T-helper 17 cell (primary cell): ENCODE measurements at regions not wholly inside any gene's neighbourhood (a gene's known extent, or its start where the extent isn't known, plus 50 kb on each side); places are given as distances from the start of the nearest gene placed in this dataset.
"Not testable (repeated sequence)": the region's sequence is repeated elsewhere in the genome, so short reads cannot be mapped to it uniquely, and the experiment has no call there.

Experiments
- ATAC-seq: fragments of 150-1000 bp; cut with Tn5 transposase; 2 replicates; pipeline ENCODE4 v1.10.0; 2021; ENCODE audit warnings: mild to moderate bottlenecking, moderate library complexity
- DNase-seq, 3 donors: peaks; one replicate each; pipeline versions ENCODE4 v3.0.0 to v3.0.0-alpha.2; 2020 to 2021
- H3K9me3 ChIP-seq: one replicate; pipeline ENCODE4 v1.7.0; 2013; ENCODE audit warnings: low read length, mild to moderate bottlenecking; ENCODE audit not compliant: control insufficient read depth, poor library complexity, severe bottlenecking
- H3K27ac Mint-ChIP-seq: one replicate; pipeline ENCODE4 v1.8.0; 2022; ENCODE audit warnings: mild to moderate bottlenecking, moderate library complexity, mixed read lengths
- H3K27me3 Mint-ChIP-seq: one replicate; pipeline ENCODE4 v1.8.0; 2022; ENCODE audit warnings: mixed read lengths
- H3K36me3 Mint-ChIP-seq: one replicate; pipeline ENCODE4 v1.8.0; 2022; ENCODE audit warnings: low read depth, mixed read lengths
- H3K4me1 Mint-ChIP-seq: one replicate; pipeline ENCODE4 v1.8.0; 2022; ENCODE audit warnings: mild to moderate bottlenecking, mixed read lengths
- H3K4me3 Mint-ChIP-seq: one replicate; pipeline ENCODE4 v1.8.0; 2022; ENCODE audit warnings: mild to moderate bottlenecking, moderate library complexity, mixed read lengths

DNA sequence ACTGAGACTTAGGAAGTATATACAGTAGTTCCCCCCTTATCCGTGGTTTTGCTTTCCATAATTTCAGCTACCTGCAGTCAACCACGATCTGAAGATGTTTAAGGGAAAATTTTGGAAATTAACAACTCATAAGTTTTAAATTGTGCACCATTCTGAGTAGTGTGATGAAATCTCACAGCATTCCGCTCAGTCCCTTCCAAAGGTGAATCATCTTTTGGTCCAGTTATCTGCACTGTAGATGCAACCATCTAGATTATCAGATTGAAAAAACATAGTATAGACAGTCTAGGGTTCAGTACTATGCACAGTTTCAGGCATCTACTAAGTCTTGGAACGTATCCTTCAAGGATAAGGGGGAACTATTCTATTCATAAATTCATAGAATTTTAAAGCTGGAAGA is 109.0 kb downstream of the ANXA3 start:
- Mint-ChIP-seq H3K27ac (no peak overlapping the region), H3K27me3 (peaks cover 14% of the 10 kb centered on the region), H3K4me1 (peaks cover 28% of the 10 kb centered on the region), H3K36me3 (peaks cover 6% of the 10 kb centered on the region), H3K4me3 (no peak overlapping the region)
- no peaks in the 10 kb centered on the region for H3K9me3 ChIP-seq
- ATAC-seq (no peak), DNase-seq (no peak)

DNA sequence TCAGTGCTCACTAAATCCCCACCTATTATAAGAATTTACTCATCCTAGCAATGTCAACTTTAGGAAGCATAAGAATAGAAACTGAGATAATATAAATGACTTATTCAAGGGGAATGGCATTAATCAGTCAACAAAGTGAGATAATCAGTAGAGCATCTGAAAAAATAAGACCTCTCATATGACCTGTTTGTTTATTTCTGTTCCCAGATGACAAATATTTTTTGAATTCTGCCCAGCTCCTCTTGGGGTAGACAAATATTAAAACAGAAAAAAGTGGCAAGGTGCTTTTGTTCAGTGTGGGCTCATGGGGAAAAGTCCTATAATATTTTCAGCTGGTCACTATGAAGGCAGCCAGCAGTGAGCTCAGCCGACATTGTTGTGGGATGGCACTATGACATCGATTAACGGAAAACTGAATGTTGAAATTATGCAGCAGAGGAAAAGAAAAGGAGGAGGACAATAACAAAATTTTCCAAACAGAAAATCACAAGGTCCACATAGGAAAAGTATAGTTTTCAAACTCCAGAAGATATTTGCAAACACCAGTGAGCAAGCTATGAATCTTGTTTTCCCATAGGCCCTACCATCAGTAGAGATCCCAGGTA is 109.6 kb downstream of the ANXA3 start:
- Mint-ChIP-seq H3K27ac (no peak overlapping the region), H3K4me1 (peaks cover 28% of the 10 kb centered on the region), H3K27me3 (peaks cover 14% of the 10 kb centered on the region), H3K4me3 (no peak overlapping the region), H3K36me3 (peaks cover 6% of the 10 kb centered on the region)
- no peaks in the 10 kb centered on the region for H3K9me3 ChIP-seq
- DNase-seq = no peak
- no peak for ATAC-seq

DNA sequence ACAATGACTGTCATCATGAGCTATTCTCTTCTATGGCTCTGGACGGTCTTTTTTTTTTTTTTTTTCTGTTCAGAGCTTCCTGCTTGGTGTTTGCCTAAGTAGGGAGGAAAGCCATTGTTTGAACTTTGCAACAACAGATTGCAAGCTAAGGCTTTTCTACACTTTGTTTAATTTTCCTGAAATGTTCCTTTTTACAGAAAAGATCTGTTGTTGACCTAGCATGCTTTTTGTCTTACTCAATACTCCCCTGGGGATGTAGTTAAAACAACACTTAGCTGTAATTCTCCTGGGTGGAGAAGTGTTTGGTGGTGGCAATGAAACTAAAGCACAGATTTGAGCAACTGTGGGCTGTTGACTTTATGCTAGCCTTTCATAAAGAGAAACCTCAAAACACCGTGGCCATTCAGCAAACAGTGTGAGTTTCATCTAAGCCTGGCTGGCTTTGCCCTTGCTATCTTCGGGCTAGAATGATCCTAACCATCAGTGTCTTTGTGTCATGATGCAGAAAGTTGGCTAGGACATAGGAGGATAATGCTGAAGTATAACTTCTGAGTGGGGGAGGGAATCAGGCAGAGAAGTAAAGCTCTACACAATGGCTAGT is 110.5 kb downstream of the ANXA3 start:
- peaks cover 14% of the 10 kb centered on the region for H3K27me3 Mint-ChIP-seq
- no peak overlapping the region for H3K4me3 Mint-ChIP-seq
- H3K4me1 Mint-ChIP-seq = peaks cover 28% of the 10 kb centered on the region
- H3K27ac Mint-ChIP-seq = no peak overlapping the region
- DNase-seq (no peak), ATAC-seq (no peak)
- peaks cover 6% of the 10 kb centered on the region for H3K36me3 Mint-ChIP-seq
- H3K9me3 ChIP-seq = no peaks in the 10 kb centered on the region

DNA sequence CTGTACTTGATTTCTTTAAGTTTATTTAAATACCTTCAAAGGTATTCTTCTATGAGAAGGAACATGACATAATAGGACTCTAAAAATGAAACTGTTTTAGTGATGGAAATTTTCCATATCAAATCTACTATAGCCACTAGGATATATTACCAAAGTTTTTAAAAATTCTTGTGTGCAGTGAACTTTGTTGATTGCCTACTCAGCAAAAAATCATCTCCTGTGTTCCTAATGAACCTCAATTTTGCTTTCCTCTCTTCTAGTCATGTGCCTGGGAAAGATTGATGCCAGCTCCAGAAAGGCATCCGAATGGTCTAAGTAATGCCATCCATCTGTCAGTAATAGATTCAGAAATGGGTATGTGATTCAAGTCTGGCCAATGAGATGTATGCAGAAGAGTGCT is 111.1 kb downstream of the ANXA3 start:
- Mint-ChIP-seq H3K27ac (no peak overlapping the region), H3K36me3 (peaks cover 6% of the 10 kb centered on the region), H3K27me3 (peaks cover 14% of the 10 kb centered on the region), H3K4me1 (peaks cover 23% of the 10 kb centered on the region), H3K4me3 (no peak overlapping the region)
- H3K9me3 ChIP-seq = no peaks in the 10 kb centered on the region
- ATAC-seq = no peak
- DNase-seq = no peak

DNA sequence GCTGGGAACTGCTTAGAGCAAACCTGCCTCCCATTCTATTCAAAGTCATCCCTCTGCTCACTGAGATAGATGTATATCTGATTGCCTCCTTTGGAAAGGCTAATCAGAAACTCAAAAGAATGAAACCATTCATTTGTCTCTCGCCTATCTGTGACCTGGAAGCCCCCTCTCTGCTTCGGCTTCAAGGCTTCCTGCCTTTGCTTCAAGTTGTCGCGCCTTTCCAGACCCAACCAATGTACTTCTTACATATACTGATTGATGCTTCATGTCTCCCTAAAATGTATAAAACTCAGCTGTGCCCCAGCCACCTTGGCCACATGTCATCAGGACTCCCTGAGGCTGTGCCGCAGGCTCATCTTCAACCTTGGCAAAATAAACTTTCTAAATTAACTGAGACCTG is 111.9 kb upstream of the BMP2K start:
- H3K4me1 Mint-ChIP-seq, H3K4me3 Mint-ChIP-seq, ATAC-seq, H3K27ac Mint-ChIP-seq, H3K36me3 Mint-ChIP-seq, H3K9me3 ChIP-seq, DNase-seq: not testable (repeated sequence)
- H3K27me3 Mint-ChIP-seq = peaks cover 14% of the 10 kb centered on the region

DNA sequence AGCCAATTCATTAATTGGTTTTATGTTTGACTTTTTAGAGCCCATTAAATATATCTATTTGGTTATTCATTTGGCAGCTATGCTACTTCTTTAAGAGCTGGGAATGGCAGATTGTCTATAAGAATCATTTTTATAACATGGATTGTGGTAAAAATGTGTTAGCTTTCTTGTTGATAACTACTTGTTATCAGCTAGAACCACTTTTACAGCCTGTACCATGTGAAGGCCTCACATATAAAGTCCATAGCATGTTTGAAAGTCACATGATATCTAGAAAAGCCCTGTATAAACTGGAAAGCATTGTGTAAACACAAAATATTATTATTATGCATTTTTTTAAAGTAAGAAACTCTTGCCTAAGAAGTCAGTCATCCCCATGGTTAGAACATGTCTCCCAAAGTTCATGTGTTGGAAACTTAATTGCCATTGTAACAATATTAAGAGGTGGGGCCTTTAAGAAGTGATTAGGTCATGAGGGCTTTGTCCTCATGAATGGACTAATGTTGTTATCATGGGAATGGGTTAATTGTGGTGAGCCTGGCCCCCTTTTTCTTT is 110.9 kb upstream of the BMP2K start:
- Mint-ChIP-seq H3K36me3 (peaks cover 6% of the 10 kb centered on the region), H3K27ac (no peak overlapping the region), H3K4me3 (no peak overlapping the region), H3K27me3 (peaks cover 14% of the 10 kb centered on the region), H3K4me1 (peaks cover 9% of the 10 kb centered on the region)
- DNase-seq (no peak), ATAC-seq (no peak)
- H3K9me3 ChIP-seq = no peaks in the 10 kb centered on the region

DNA sequence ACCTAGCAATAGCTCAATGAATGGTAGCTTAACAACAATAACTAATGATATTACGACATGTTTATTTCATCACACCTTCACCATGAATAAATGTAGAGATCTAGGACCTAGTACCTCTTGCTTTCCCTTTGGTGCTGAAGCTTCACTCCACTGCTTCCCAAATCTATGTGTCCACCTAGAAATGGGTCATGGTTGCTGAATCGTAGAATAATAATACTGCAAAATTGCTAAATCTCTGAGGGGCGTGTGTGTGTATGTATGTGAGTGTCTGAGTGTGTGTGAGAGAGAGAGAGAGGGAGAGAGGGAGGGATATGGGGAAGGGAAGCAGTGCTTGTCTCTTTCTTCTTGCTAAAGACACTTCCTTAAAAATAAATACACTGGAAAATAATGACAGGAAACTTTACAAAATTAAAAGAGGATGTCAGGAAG is 109.3 kb upstream of the BMP2K start:
- ATAC-seq (no peak), DNase-seq (no peak)
- no peaks in the 10 kb centered on the region for H3K9me3 ChIP-seq
- peaks cover 9% of the 10 kb centered on the region for H3K4me1 Mint-ChIP-seq
- peaks cover 6% of the 10 kb centered on the region for H3K36me3 Mint-ChIP-seq
- no peak overlapping the region for H3K27ac Mint-ChIP-seq
- H3K27me3 Mint-ChIP-seq = peaks cover 9% of the 10 kb centered on the region
- no peak overlapping the region for H3K4me3 Mint-ChIP-seq

DNA sequence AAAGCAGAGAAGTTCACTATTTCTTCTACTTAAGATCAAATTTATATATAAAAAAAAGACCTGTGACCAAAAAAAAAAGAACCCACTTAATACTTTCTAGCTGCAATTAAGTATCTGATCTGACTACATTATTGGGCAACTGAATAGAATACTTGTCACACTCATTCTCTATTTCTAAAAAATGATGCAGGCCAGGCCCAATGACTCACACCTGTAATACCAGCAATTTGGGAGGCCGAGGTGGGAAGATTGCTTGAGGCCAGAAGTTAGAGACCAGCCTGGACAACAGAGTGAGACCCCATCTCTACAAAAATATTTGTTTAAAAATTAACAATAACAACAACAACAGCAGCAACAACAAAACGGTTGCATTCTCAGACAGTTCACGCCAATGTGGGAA is 108.8 kb upstream of the BMP2K start:
- no peak overlapping the region for H3K27ac Mint-ChIP-seq
- peaks cover 9% of the 10 kb centered on the region for H3K27me3 Mint-ChIP-seq
- peaks cover 5% of the 10 kb centered on the region for H3K4me1 Mint-ChIP-seq
- no peak overlapping the region for H3K4me3 Mint-ChIP-seq
- H3K9me3 ChIP-seq = no peaks in the 10 kb centered on the region
- peaks cover 6% of the 10 kb centered on the region for H3K36me3 Mint-ChIP-seq
- no peak for ATAC-seq
- no peak for DNase-seq

DNA sequence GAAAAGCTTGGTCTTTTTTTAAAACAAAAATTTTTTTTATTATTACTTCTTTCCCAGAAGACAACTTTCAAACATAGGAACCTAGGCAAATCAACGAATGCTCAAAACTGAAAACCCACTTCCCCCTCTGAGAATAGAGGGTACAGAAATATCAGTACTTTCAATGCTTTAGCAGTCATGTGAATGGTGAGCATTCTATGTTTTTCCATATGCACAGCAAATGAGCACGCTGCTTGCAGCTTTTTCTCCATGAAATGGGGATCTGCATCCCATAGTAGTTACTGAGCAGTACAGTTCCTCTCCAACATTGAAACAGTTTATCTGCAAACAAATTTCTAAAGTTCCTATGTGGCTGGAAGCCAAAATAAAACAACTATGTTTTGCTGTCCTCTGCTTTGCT is 108.4 kb upstream of the BMP2K start:
- H3K4me3 Mint-ChIP-seq = no peak overlapping the region
- peaks cover 13% of the 10 kb centered on the region for H3K27me3 Mint-ChIP-seq
- H3K9me3 ChIP-seq = no peaks in the 10 kb centered on the region
- DNase-seq = no peak
- no peak overlapping the region for H3K27ac Mint-ChIP-seq
- peaks cover 5% of the 10 kb centered on the region for H3K4me1 Mint-ChIP-seq
- no peak for ATAC-seq
- H3K36me3 Mint-ChIP-seq = peaks cover 6% of the 10 kb centered on the region

DNA sequence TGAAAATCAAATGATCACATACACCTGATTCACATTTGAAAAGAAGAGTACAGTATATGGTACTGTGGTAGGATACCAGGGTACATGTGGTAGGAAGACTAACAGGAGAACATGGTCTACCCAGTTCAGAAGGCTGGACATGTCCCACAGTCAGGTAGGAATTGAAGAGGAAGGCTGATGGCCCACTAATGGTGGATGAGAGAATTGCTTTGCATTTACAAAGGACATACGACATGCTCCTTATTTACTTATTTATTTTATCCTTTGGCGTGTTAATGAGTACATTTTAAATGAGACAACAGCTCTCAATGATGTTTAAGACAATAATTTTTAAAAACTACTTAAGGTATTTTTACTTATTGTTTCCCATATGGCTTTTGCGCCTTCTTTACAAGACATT is 106.7 kb upstream of the BMP2K start:
- peaks cover 10% of the 10 kb centered on the region for H3K27me3 Mint-ChIP-seq
- H3K4me3 Mint-ChIP-seq = no peak overlapping the region

DNA sequence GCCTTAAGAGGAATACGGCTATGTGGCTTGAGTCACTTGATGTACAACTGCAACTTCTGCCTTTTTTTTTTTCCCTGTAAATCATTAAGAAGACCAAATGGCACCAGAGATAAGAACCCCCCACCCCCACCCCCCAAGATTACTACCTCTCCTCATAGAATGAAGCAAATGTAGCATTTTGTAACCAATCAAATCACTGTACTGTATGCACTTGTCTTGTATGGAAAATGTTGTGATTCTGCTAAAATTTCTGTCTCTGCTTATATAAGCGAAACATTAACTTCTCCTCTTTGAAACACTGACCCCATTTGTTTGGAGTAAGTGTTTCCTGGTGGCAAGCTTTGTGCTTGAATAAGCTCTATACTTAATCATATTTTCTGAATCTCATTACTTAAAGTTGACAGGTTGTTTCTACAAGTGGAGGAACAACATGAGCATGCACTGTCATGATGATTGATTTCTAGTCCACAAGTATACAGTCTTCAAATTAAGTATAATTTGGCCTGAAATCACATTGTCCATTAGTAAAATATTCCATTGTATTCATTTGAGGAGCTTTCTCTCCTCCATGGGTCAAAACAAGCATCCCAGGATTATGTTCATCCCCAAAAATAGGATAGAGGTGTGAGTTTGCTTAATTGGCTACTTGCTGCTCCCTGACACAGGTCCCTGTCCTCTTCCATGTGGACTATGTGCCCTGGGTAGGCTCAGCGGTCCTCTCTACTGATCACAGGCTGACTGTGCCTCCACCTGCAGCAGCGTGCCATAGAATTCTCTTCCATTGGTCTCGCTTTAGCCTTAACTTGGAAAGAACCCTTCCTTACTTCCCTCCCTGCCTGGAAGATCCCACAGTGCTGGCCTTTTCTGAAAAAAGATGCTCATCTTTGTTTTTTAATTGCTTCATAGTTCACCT is 104.0 kb upstream of the BMP2K start:
- H3K27me3 Mint-ChIP-seq = peaks cover 7% of the 10 kb centered on the region

More for the DNA sequence above, 106.7 kb upstream of the BMP2K start:
- ATAC-seq = no peak
- DNase-seq = no peak
- Mint-ChIP-seq H3K36me3 (peaks cover under 1% of the 10 kb centered on the region), H3K4me1 (peaks cover 3% of the 10 kb centered on the region), H3K27ac (no peak overlapping the region)
- no peaks in the 10 kb centered on the region for H3K9me3 ChIP-seq

DNA sequence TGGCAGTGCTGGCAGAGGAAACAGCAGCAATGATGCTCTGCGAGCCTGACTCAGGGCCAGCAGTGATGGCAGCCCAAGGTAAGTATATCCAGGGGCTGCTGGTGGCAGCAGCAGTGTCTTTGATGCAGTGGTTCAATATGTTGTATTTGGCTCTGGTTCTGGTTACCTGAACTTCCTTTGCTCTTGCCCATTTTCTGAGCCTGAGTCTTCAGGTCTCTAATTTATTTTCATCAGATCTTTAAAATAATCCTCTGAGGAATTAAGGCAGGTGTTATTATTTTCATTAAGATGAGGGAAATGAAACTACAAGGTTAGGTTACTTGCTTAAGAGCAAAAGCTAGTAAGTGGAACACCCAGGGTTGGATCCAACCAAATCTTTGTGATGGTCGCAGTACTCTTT is 102.8 kb upstream of the BMP2K start:
- H3K27ac Mint-ChIP-seq = no peak overlapping the region
- H3K9me3 ChIP-seq = no peaks in the 10 kb centered on the region
- H3K36me3 Mint-ChIP-seq = peaks cover 2% of the 10 kb centered on the region
- ATAC-seq (no peak), DNase-seq (no peak)
- peaks cover 7% of the 10 kb centered on the region for H3K27me3 Mint-ChIP-seq
- no peaks in the 10 kb centered on the region for H3K4me1 Mint-ChIP-seq
- H3K4me3 Mint-ChIP-seq = no peak overlapping the region

More for the DNA sequence above, 104.0 kb upstream of the BMP2K start:
- H3K9me3 ChIP-seq = no peaks in the 10 kb centered on the region
- DNase-seq = no peak
- Mint-ChIP-seq H3K36me3 (peaks cover 2% of the 10 kb centered on the region), H3K4me3 (no peak overlapping the region), H3K4me1 (no peaks in the 10 kb centered on the region), H3K27ac (no peak overlapping the region)
- no peak for ATAC-seq

DNA sequence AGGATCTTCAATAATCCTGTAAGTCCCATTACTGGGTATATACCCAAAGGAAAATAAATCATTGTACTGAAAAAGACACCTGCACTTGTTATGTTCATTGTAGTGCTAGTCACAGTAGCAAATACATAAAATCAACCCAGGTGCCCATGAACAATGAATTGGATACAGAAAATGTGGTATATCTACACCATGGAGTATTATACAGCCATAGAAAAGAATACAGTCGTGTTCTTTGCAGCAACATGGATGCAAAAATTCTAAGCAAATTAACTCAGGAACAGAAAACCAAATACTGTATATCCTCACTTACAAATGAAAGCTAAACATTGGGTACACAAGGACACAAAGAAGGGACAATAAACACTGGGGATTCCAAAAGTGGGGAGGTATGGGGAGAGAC is 100.8 kb upstream of the BMP2K start:
- Mint-ChIP-seq H3K4me3 (no peak overlapping the region), H3K27ac (no peak overlapping the region), H3K4me1 (no peaks in the 10 kb centered on the region), H3K27me3 (peaks cover 7% of the 10 kb centered on the region), H3K36me3 (peaks cover 2% of the 10 kb centered on the region)
- ATAC-seq = no peak
- DNase-seq = no peak
- H3K9me3 ChIP-seq = no peaks in the 10 kb centered on the region
